K562 (cell line): ENCODE measurements at regions not wholly inside any gene's neighbourhood (a gene's known extent, or its start where the extent isn't known, plus 50 kb on each side); places are given as distances from the start of the nearest gene placed in this dataset.

Source experiments
- ATAC-seq: fragments of 200-7000 bp; cut with Tn5 transposase; 3 replicates; pipeline ENCODE4 v1.9.1; 2020; ENCODE audit warnings: moderate library complexity
- BruUV-seq: library from RNA; stranded (reverse); fragments of 400-500 nt; replicated peaks from 2 replicates; lab custom pipeline; 2021; lab: Mats Ljungman, UMichigan
- CTCF ChIA-PET: fragments of 300-600 bp; formaldehyde crosslinking; extraction: SDS; loops from one replicate; lab custom pipeline; 2021; ENCODE audit warnings: low intra/inter-chr PET ratio; lab: Yijun Ruan, JAX
- POLR2A ChIA-PET: fragments of 300-600, 350-650 bp; sonication (Branson Sonifier 250); formaldehyde crosslinking; extraction: SDS; loops from one replicate; lab custom pipeline; 2021; ENCODE audit warnings: antibody characterized with exemption, inconsistent platforms; lab: Yijun Ruan, JAX
- DNase-seq, 4 experiments: peaks; one replicate each; pipeline versions ENCODE4 v3.0.0 to v3.0.0-alpha.2; 2011 to 2018; ENCODE audit warnings: low spot score in 3 of 4, mixed read lengths in 3 of 4; ENCODE audit errors: extremely low read depth in 1 of 4
- FAIRE-seq: peaks from 2 replicates; lab custom pipeline; 2011; peaks lifted over from hg19 to GRCh38; lab: Jason Lieb, UNC
- H2AFZ ChIP-seq: 2 replicates; pipeline ENCODE4 v1.6.0; 2011; ENCODE audit warnings: low read depth, low read length, control low read depth, inconsistent platforms
- H3K27ac ChIP-seq: fragments of 200-600 bp; 3 replicates; pipeline ENCODE4 v1.8.0; 2011; ENCODE audit warnings: low read depth, mild to moderate bottlenecking, control low read depth, inconsistent platforms, low read length, moderate library complexity, mixed read lengths; ENCODE audit errors: extremely low read depth
- H3K27me3 ChIP-seq, 2 experiments: fragments of 300-600 bp in 1 of 2; 2 replicates in 1 of 2; 3 replicates in 1 of 2; pipeline versions ENCODE4 v1.6.0 to v1.8.0; 2011; ENCODE audit warnings: inconsistent platforms in 2 of 2, low read length in 2 of 2, mild to moderate bottlenecking in 1 of 2, mixed read lengths in 1 of 2, moderate library complexity in 1 of 2; ENCODE audit not compliant: control insufficient read depth in 2 of 2, insufficient read depth in 2 of 2
- H3K36me3 ChIP-seq: fragments of 300-600 bp; 3 replicates; pipeline ENCODE4 v1.8.0; 2011; ENCODE audit warnings: mild to moderate bottlenecking, low read length, inconsistent platforms; ENCODE audit not compliant: control insufficient read depth, insufficient read depth
- H3K4me1 ChIP-seq, 2 experiments: fragments of 200-600 bp in 1 of 2; replicated peaks in 1 of 2; 2 replicates in 1 of 2; 3 replicates in 1 of 2; pipeline versions ENCODE4 v1.5.1 to v1.8.0; 2011; ENCODE audit warnings: inconsistent platforms in 2 of 2, low read length in 2 of 2, mild to moderate bottlenecking in 1 of 2, mixed read lengths in 1 of 2, moderate library complexity in 1 of 2; ENCODE audit not compliant: control insufficient read depth in 2 of 2, insufficient read depth in 2 of 2
- H3K4me2 ChIP-seq: 2 replicates; pipeline ENCODE4 v1.6.1; 2011; ENCODE audit warnings: low read length, control low read depth, inconsistent platforms, mixed read lengths; ENCODE audit not compliant: insufficient read depth
- H3K4me3 ChIP-seq: fragments of 200-600 bp; sonication (generic), shearing (Covaris generic); 2 replicates; pipeline ENCODE4 v1.5.1; 2016; ENCODE audit warnings: control low read depth, inconsistent platforms
- H3K79me2 ChIP-seq: fragments of 200-600 bp; 3 replicates; pipeline ENCODE4 v1.8.0; 2011; ENCODE audit warnings: low read length, inconsistent platforms; ENCODE audit not compliant: control insufficient read depth, insufficient read depth
- H3K9ac ChIP-seq, 2 experiments: 2 replicates each; pipeline versions ENCODE4 v1.6.0 to v1.6.1; 2011; ENCODE audit warnings: low read depth in 2 of 2, low read length in 2 of 2, control low read depth in 1 of 2, inconsistent platforms in 1 of 2, mild to moderate bottlenecking in 1 of 2, mixed read lengths in 1 of 2; ENCODE audit not compliant: insufficient read depth in 1 of 2
- H3K9me1 ChIP-seq: one replicate; pipeline ENCODE4 v1.6.0; 2011; ENCODE audit warnings: inconsistent platforms, mild to moderate bottlenecking, low read length, moderate library complexity; ENCODE audit not compliant: control insufficient read depth, insufficient read depth
- H3K9me3 ChIP-seq: replicated peaks from 2 replicates; pipeline ENCODE4 v1.5.1; 2011; ENCODE audit warnings: low read depth, low read length, inconsistent platforms; ENCODE audit not compliant: control insufficient read depth, insufficient read depth
- H4K20me1 ChIP-seq: replicated peaks from 2 replicates; pipeline ENCODE4 v1.6.1; 2011; ENCODE audit warnings: low read length, inconsistent platforms, mixed read lengths; ENCODE audit not compliant: control insufficient read depth, insufficient read depth
- CXXC5 ChIP-seq: fragments of 250-450 bp; sonication (Bioruptor Pico); IDR thresholded peaks from 2 replicates; pipeline ENCODE4 v1.8.0; 2022; ENCODE audit warnings: inconsistent platforms, mild to moderate bottlenecking, moderate library complexity
- GABPA ChIP-seq: fragments of 200-800 bp; sonication (Bioruptor generic); conservative IDR thresholded peaks from 2 replicates; pipeline ENCODE4 v1.6.1; 2016; ENCODE audit warnings: low read depth, missing genetic modification characterization, missing compliant biosample characterization
- GTF2F1 ChIP-seq: IDR thresholded peaks from 2 replicates; pipeline ENCODE4 v1.6.1; 2011; ENCODE audit warnings: low read depth, low read length, improper control_type of control experiment
- HNRNPK ChIP-seq: fragments of 200-400 bp; formaldehyde crosslinking; IDR thresholded peaks from one replicate; pipeline ENCODE4 v1.6.1; 2018; ENCODE audit warnings: mild to moderate bottlenecking, low read depth, low read length; ENCODE audit not compliant: poor library complexity, severe bottlenecking
- MEF2D ChIP-seq: conservative IDR thresholded peaks from 2 replicates; pipeline ENCODE4 v1.6.1; 2016; ENCODE audit warnings: low read depth, missing genetic modification characterization, missing compliant biosample characterization
- PCBP2 ChIP-seq: fragments of 200-400 bp; formaldehyde crosslinking; IDR thresholded peaks from 2 replicates; pipeline ENCODE4 v1.6.1; 2018; ENCODE audit warnings: low read length, low read depth, mild to moderate bottlenecking, moderate library complexity; ENCODE audit not compliant: poor library complexity, severe bottlenecking
- TFAM ChIP-seq: fragments of 250-450 bp; sonication (Bioruptor Pico); conservative IDR thresholded peaks from 2 replicates; pipeline ENCODE4 v1.5.0; 2021; ENCODE audit warnings: mild to moderate bottlenecking, moderate library complexity
- WGBS: fragments of 100-300 bp; shearing (Covaris generic); methylation state at CpG from one replicate; pipeline ENCODE4 v1.1.6; 2016; ENCODE audit warnings: low coverage, mixed read lengths; ENCODE audit not compliant: insufficient coverage; ENCODE audit errors: missing lambda C conversion rate; 5-methylcytosine and 5-hydroxymethylcytosine counted together
- in situ Hi-C: fragments of 300-500 bp; cut with MboI; formaldehyde crosslinking; loops from 4 replicates; pipeline ENCODE4 v1.15.0; 2018; ENCODE audit warnings: inconsistent platforms, mixed read lengths
- intact Hi-C: fragments of 100-400 bp; cut with micrococcal nuclease; formaldehyde crosslinking; loops from 2 replicates; pipeline ENCODE4 v1.14.2; 2022
- TF ChIP-seq, protein P1 (sequence below), 2 experiments: IDR thresholded peaks; 2 replicates each; pipeline ENCODE4 v1.6.1; 2012; ENCODE audit warnings: improper control_type of control experiment in 2 of 2, low read depth in 2 of 2, low read length in 2 of 2, borderline replicate concordance in 1 of 2
- TF ChIP-seq, protein P2 (sequence below): sonication (generic); formaldehyde crosslinking; IDR thresholded peaks from 2 replicates; pipeline ENCODE4 v1.8.0; 2022; ENCODE audit warnings: mild to moderate bottlenecking, missing genetic modification reagents
- TF ChIP-seq, protein P3 (sequence below): sonication (generic); formaldehyde crosslinking; IDR thresholded peaks from 2 replicates; pipeline ENCODE4 v1.9.0; 2022; ENCODE audit warnings: mild to moderate bottlenecking, missing genetic modification reagents

DNA sequence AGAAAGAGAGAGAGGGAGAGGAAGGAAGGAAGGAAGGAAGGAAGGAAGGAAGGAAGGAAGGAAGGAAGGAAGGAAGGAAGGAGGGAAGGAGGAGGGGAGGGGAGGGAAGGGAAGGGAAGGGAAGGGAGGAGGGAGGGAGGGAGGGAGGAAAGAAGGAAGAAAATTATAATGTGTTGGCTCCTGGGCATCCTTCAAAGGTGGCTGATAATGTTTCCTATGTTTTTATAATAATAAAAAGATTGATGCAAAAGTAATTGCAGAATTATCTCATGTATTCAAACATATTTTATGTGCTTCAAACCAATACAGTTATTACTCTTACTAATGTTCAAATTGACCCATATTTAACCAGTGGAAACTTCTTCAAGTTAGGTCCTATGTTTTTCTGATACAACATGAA is 260.9 kb downstream of the LNPK start:
- H3K27me3 ChIP-seq = 0 out of 5 replicates have a peak, but pooled peaks cover 0 to 8% of the 10 kb centered on the region in 2 experiments
- H3K9me1 ChIP-seq = no peaks in the 10 kb centered on the region
- H3K27ac ChIP-seq = no peak overlapping the region
- in situ Hi-C loops = no loop called here
- no peaks in the 10 kb centered on the region for H3K36me3 ChIP-seq
- H3K9me3 ChIP-seq = no peaks in the 10 kb centered on the region
- FAIRE-seq (no peak), ATAC-seq (no peak), DNase-seq (no peak)
- TF ChIP-seq HNRNPK = peak; percentile 85
- TF ChIP-seq PCBP2 = peak; percentile 62
- no peak for TF ChIP-seq MEF2D
- H3K4me1 ChIP-seq = peaks cover 0 to 7% of the 10 kb centered on the region in 2 experiments; a peak in 1 of 5 replicates
- H3K4me2 ChIP-seq = no peak overlapping the region
- BruUV-seq = no TSS peak
- no peak overlapping the region for H2AFZ ChIP-seq
- ChIA-PET POLR2A (no interaction called here), CTCF (no interaction called here)
- no peaks in the 10 kb centered on the region for H3K79me2 ChIP-seq
- no peak overlapping the region for H3K4me3 ChIP-seq
- intact Hi-C loops = no loop called here
- H4K20me1 ChIP-seq = no peaks in the 10 kb centered on the region
- H3K9ac ChIP-seq = no peak overlapping the region

GRCh38 chr2:175737722-175738361 is 264.2 kb downstream of the LNPK start:
- no peak overlapping the region for H3K9ac ChIP-seq
- intact Hi-C loops = no loop called here
- ChIA-PET POLR2A (no interaction called here), CTCF (no interaction called here)
- H3K9me1 ChIP-seq = no peaks in the 10 kb centered on the region
- H2AFZ ChIP-seq = no peak overlapping the region
- no TSS peak for BruUV-seq
- no peak for DNase-seq
- FAIRE-seq = no peak
- 0% methylated on average over 3 of the region's 3 CpGs for WGBS
- no peak for ATAC-seq
- no peak overlapping the region for H3K4me2 ChIP-seq
- H3K36me3 ChIP-seq = no peaks in the 10 kb centered on the region
- no peaks in the 10 kb centered on the region for H3K4me1 ChIP-seq
- no peak overlapping the region for H3K4me3 ChIP-seq
- H3K27ac ChIP-seq = no peak overlapping the region
- H3K79me2 ChIP-seq = no peaks in the 10 kb centered on the region
- in situ Hi-C loops = no loop called here
- no peaks in the 10 kb centered on the region for H4K20me1 ChIP-seq
- H3K27me3 ChIP-seq = peaks cover 4 to 20% of the 10 kb centered on the region in 2 experiments; a peak in 3 of 5 replicates
- H3K9me3 ChIP-seq = no peaks in the 10 kb centered on the region
- no peak for TF ChIP-seq TFAM (CRISPR knock-in tag)
- TF ChIP-seq, protein P1, sequence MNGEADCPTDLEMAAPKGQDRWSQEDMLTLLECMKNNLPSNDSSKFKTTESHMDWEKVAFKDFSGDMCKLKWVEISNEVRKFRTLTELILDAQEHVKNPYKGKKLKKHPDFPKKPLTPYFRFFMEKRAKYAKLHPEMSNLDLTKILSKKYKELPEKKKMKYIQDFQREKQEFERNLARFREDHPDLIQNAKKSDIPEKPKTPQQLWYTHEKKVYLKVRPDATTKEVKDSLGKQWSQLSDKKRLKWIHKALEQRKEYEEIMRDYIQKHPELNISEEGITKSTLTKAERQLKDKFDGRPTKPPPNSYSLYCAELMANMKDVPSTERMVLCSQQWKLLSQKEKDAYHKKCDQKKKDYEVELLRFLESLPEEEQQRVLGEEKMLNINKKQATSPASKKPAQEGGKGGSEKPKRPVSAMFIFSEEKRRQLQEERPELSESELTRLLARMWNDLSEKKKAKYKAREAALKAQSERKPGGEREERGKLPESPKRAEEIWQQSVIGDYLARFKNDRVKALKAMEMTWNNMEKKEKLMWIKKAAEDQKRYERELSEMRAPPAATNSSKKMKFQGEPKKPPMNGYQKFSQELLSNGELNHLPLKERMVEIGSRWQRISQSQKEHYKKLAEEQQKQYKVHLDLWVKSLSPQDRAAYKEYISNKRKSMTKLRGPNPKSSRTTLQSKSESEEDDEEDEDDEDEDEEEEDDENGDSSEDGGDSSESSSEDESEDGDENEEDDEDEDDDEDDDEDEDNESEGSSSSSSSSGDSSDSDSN (IDR thresholded peaks at IDR 0.05; ENCODE audit: borderline replicate concordance in 1 of 2, low read depth in 2 of 2, low read length in 2 of 2) = no peak
- TF ChIP-seq, protein P2, sequence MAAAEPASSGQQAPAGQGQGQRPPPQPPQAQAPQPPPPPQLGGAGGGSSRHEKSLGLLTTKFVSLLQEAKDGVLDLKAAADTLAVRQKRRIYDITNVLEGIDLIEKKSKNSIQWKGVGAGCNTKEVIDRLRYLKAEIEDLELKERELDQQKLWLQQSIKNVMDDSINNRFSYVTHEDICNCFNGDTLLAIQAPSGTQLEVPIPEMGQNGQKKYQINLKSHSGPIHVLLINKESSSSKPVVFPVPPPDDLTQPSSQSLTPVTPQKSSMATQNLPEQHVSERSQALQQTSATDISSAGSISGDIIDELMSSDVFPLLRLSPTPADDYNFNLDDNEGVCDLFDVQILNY (CRISPR knock-in tag) = no peak
- TF ChIP-seq, protein P3, sequence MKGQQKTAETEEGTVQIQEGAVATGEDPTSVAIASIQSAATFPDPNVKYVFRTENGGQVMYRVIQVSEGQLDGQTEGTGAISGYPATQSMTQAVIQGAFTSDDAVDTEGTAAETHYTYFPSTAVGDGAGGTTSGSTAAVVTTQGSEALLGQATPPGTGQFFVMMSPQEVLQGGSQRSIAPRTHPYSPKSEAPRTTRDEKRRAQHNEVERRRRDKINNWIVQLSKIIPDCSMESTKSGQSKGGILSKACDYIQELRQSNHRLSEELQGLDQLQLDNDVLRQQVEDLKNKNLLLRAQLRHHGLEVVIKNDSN = no peak
- TF ChIP-seq CXXC5 (CRISPR knock-in tag) = no peak
- no peak for TF ChIP-seq GABPA (tag)
- TF ChIP-seq GTF2F1 = no peak
